DMS114 treated with DMSO at 0.1 percent for 48 hours (cell line): ENCODE measurements at regions not wholly inside any gene's neighbourhood (a gene's known extent, or its start where the extent isn't known, plus 50 kb on each side); places are given as distances from the start of the nearest gene placed in this dataset.
"Not testable (repeated sequence)": the region's sequence is repeated elsewhere in the genome, so short reads cannot be mapped to it uniquely, and the experiment has no call there.

Source experiments
- DNase-seq: peaks from one replicate; lab custom pipeline; 2025; ENCODE audit not compliant: unreplicated experiment; lab: John Stamatoyannopoulos, UW

DNA sequence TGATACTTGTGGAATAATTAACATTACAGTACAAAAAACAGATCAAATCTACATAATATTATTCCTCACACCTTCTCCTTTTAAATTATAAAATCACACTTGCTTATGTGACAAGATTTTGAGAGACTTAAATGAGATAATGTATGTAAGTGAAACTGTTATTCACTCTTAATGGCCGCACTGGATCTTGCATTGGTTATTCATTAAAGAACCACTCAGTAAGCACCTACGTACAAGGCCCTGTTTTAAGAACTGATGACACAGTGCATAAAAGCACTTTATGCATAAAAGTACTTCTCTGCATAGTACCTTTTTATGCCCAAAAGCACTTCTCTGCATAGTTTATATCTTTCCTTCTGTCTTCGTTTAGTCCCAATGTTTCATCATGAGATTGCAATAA is 172.1 kb downstream of the GOLGA6L6 start:
- DNase-seq: no peak

GRCh38 chr15:20368974-20369373 is 172.6 kb downstream of the GOLGA6L6 start:
- no peak for DNase-seq

DNA sequence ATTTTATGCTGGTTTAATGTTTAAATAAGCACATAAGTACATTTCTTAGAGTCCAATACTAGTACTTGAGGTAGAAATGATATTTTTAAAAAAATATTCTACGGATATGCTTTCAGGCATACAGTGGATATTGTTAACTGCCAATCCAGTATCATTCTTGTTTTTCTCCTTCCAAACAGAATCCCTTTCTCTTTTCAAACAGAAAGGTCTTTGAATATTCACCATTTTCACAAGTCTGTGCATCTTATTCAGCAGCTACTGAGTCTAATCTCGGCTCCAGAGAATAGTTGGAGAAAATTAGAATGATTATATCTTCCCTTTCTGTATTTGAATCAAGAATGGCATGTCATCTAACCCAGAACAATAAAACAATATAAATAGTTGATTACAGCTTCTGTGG is 174.5 kb downstream of the GOLGA6L6 start:
- no peak for DNase-seq

- not testable (repeated sequence) for DNase-seq
These were observed 178.0 kb downstream of the GOLGA6L6 start for GRCh38 chr15:20363591-20363990.

- no peak for DNase-seq
These were observed 180.5 kb downstream of the GOLGA6L6 start for GRCh38 chr15:20361091-20361490.

- no peak for DNase-seq
These were observed 182.7 kb downstream of the GOLGA6L6 start for GRCh38 chr15:20358779-20359414.

GRCh38 chr15:20358066-20358778 is 183.4 kb downstream of the GOLGA6L6 start:
- DNase-seq: no peak

DNA sequence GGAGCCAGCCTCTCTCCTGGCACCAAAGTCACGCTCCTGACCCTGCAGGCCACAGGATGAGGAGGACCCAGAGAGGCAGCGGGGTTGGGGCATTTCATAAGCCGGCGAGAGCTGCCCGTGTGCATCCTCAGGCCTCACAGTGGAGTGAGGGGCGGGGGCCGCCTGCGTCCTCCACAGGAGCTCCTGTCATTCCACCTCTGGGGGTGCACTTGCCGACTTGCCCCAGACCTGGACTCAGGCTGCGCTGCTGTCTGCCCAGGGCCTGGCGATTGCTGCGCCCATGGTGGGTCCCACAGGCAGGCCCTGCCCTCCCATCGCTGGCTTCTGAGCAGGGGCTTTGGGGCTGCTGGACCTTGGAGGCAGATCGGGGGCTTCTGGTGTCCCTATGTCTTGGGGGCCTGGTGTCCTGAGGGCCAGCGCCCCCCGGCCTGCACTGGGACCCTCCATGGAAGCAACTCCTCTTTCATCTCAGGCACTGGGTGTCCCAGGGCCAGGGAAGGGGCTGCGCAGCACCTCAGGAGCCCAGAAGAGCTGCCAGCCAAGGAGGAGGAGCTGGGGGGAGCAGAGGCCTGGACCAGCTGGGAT is 184.0 kb downstream of the GOLGA6L6 start:
- no peak for DNase-seq

- no peak for DNase-seq
These were observed 184.6 kb downstream of the GOLGA6L6 start for GRCh38 chr15:20356911-20357480.

DNA sequence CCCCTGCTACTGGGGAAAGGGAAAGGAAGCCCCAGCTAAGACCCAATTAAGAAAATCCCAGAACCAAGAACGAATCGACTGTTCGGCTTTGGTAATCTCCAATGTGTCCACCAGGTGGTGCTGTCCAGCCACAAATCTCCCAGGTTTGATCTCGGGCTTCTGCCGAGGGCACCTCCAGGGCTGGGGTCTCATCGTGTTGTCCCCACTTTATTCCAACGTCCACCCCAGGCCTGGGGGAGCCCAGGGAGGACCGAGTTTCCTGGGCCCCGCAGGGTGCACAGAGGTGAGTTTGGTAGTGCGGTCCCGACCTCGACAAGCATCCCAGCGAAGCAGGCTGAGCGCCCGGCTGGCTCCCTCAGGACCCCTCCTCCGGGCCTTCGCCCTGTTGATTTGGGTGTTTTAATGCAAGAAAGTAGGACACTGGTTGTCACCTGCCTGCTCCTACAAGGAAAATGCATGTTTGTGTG is 185.1 kb downstream of the GOLGA6L6 start:
- DNase-seq: no peak

GRCh38 chr15:20355256-20355868 is 186.2 kb downstream of the GOLGA6L6 start:
- no peak for DNase-seq

- not testable (repeated sequence) for DNase-seq
These were observed 186.7 kb downstream of the GOLGA6L6 start for GRCh38 chr15:20354884-20355223.

- no peak for DNase-seq
These were observed 187.4 kb downstream of the GOLGA6L6 start for GRCh38 chr15:20353966-20354883.

DNA sequence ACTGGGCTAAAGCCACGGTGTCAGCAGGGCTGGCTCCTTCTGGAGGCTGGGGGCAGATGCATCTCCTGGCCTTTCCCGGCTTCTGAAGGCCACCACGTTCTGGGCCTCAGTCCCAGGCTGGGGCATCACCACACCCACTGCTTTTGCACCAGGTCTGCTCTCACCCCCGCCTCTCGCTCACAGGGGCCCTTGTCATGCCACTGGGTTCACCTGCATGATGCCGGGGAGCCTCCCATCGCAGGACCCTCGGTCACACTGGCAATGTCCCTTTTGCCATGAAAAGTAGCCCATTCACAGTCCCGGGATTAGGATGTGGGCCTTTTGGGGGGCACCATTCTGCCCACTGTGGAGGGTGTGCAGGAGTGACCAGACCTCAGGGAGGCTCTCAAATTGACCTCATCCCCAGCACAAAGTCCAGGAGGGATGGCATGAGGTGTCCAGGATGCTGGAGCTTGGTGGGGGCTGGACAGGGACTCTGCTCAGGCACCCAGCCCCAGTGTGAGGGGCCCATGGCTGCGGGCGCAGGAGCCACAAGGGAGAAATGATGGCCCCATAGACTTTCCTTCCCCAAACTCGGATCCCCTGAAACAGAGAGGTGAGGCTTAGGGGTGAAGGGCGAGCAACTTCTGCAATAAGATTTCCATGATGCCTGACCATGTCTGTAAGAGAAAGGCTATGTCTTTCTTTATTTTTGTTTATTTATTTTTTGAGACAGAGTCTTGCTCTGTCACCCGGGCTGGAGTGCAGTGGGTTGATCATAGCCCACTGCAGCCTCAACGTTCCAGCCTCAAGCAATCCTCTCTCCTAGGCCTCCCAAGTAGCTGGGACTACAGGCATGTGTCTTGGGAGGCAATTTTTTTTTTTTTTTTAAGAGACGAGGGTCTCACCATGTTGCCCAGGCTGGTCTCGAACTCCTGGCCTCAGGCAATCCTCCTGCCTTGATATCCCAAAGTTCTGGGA is 189.1 kb downstream of the GOLGA6L6 start:
- DNase-seq: no peak

DNA sequence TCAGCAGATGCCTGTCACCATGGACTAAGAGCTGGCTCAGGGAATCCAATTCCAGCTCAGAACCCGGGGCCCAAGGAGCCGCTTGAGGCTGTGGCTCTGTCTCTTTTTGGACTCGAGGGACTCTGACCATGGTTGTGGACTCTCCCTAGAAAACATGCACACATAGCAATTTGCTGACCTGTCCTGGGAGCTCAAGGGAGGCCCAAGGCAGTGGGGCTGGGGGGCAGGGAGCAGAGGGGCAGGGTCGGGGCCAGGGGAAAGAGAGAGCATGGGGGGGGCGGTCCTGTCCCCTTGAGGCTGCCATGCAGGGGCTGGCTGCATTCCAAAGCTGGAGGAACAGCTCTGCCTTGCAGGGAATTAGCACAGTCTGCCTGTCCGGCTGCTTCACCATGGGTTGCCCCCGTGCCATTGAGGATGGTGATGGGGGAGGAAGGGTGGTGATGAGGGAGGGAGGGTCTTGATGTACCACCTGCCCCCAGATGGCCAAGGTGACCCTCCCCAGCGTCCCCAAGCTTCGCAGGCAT is 190.1 kb downstream of the GOLGA6L6 start:
- DNase-seq: no peak

DNA sequence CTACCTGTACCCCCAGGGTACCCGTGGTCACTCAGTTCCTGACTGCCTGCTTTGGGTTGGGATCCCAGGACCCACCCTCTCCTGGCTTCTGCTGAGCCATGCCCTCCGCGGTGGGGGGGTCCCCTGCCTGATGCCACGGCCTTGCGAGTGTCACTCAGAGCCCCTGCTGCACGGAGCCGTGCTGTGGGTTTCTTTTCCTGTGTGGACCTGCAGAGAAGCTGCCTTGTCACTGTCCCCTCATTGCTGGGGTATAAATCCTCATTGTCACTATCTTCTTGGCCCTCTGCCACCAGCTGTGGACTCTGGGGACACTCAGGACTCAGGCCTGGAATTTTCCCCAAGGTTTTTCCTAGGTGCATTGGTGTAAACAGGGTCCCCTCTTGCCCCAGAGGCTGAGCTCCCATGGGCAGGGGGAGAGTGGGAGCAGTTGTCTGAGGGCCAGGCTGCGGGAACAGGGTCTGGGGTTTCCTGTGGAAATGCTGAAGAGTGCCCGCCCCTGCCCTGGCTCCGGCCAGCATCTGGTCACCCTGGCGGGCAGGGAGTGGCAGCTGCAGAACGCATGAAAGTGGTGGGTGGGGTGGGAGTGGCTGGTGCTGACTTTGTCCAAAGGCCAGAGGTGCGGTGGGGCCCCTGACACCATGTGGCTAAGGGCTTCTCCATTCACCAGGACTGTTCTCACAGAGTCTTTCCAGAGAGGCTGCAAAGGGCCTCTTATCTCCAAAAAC is 191.7 kb downstream of the GOLGA6L6 start:
- DNase-seq: no peak

GRCh38 chr15:20348900-20349773 is 192.5 kb downstream of the GOLGA6L6 start:
- no peak for DNase-seq
